ENCODE measurements at regions not wholly inside any gene's neighbourhood (a gene's known extent, or its start where the extent isn't known, plus 50 kb on each side); places are given as distances from the start of the nearest gene placed in this dataset.

GRCh38 chr10:78846071-78846470 is 222.7 kb upstream of the ZMIZ1 start:
- no peak for DNase-seq (ENCODE audit: extremely low read depth, low read depth, low spot score)

GRCh38 chr10:78846760-78847159 is 222.0 kb upstream of the ZMIZ1 start:
- DNase-seq (ENCODE audit: extremely low read depth, low read depth, low spot score): no peak

- no peak for DNase-seq (ENCODE audit: extremely low read depth, low read depth, low spot score)
Observed at GRCh38 chr10:78847485-78847884, 221.3 kb upstream of the ZMIZ1 start.

GRCh38 chr10:78849115-78849514 is 219.7 kb upstream of the ZMIZ1 start:
- no peak for DNase-seq (ENCODE audit: extremely low read depth, low read depth, low spot score)

DNA sequence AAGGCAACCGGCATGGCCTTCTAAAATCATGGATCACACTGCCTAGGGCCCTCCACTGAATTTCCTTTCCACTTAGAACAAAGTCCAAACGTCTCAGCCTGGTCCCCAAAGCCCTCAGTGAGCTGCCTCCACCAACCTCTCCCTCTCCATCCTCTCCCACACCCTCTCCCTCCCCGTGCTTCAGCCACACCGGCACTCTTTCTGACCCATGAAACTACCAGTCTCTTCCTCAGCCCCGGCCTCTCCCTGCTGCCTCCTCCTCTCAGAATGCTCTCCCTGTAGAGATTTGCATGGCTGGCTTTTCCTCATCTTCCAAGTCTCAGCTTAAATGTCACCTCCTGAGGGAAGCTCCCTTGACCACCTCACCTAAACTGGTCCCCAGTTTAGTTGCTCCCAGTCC is 219.0 kb upstream of the ZMIZ1 start:
- no peak for DNase-seq (ENCODE audit: extremely low read depth, low read depth, low spot score)

DNA sequence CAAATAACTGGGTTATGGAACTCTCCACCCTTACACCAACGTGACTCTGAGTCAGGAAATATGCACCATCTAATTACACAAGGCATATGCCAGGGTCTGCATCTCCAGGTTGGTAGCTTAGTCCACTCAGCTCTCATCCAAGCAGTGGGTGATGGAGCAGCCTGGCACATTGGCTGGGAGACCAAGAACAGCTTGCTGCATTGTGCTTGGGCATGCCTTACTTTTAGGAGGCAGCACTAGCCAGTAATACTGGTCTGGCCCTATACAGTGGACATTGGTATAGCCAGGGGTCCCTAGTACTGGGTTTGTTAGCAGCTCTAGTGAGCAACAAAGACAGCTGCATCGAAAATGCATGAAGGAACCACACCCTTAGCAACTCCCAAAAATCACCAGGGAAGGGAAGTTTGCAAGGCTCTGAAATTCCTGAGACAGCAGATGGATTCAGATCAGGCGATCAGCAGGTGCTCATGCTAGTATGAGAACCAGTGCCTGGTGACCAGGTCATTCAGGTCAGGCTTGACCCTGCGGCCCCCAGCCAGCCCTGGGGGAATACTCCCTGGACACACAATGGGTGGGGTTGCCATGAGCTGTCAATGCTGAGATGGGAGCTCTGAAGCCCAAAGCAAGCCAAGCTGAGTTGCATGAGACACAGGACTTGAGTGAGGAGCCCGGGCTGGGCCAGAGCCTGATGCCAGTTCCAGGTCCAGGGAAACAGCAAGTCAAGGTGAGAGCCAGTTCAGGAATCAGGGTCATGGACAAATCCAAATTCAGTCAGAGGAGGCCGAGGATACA is 217.9 kb upstream of the ZMIZ1 start:
- no peak for DNase-seq (ENCODE audit: extremely low read depth, low read depth, low spot score)

GRCh38 chr10:78851647-78852046 is 217.1 kb upstream of the ZMIZ1 start:
- DNase-seq (ENCODE audit: extremely low read depth, low read depth, low spot score): no peak

DNA sequence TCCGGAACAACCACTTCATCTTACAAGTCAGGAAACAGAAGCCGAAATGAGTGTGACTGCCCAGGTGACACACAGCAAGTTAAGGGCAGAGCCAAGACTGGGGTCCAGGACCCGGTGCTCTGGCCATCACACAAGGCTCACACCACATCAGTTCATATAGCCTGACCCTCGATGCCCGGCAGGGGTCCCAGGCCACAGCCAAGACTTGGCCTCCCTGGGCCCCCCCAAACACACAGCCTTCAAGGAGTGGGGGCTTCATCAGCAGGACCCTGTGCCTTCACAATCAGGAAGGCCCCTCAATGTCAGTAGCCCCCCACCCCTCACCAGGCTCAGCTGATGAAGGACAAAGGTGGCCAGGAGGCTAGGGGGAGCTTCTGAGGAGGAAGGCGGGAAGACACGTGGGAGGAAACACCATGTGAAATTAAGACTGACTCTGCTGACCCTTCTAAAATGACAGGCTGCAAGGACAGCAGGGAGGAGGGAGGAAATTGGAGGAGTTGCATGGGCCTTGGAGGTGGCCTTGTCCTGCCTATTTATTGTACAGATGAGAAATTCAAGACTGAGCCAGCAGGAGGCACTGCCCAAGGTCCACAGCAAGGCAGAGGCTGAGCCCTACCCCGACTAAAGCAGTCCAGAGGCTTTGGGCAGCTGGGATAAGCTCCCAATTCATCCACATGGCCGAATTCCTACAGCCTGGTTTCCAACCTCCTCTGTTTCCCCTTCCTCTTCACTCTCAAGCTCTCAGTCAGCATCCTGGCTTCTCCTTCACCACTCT is 216.1 kb upstream of the ZMIZ1 start:
- DNase-seq (ENCODE audit: extremely low read depth, low read depth, low spot score): peak; percentile 3

GRCh38 chr10:78853864-78854263 is 214.9 kb upstream of the ZMIZ1 start:
- no peak for DNase-seq (ENCODE audit: extremely low read depth, low read depth, low spot score)

GRCh38 chr10:78856421-78856820 is 212.3 kb upstream of the ZMIZ1 start:
- no peak for DNase-seq (ENCODE audit: extremely low read depth, low read depth, low spot score)

GRCh38 chr10:78857193-78857592 is 211.6 kb upstream of the ZMIZ1 start:
- DNase-seq (ENCODE audit: extremely low read depth, low read depth, low spot score): no peak

- no peak for DNase-seq (ENCODE audit: extremely low read depth, low read depth, low spot score)
Observed at GRCh38 chr10:78859266-78859665, 209.5 kb upstream of the ZMIZ1 start.

DNA sequence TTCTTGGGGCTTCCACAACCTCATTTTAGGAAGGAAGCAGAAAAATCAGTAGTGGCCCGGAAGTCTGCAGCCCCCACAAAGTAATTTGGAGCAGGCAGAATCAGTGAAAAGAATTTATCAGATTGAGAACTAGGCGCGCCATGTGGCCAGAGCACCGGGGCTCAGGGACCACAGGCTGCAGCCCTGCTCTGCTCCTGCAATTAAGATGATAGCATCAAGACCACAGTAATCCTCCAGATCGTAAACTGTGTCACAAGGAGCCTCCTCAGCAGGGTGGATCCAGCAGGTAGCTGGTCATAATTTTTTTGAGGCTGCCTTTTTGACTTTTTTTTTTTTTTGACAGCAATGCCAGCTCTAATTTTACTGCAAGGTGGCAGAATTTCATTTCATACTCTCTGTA is 209.0 kb upstream of the ZMIZ1 start:
- DNase-seq (ENCODE audit: extremely low read depth, low read depth, low spot score): no peak

- no peak for DNase-seq (ENCODE audit: extremely low read depth, low read depth, low spot score)
Observed at GRCh38 chr10:78860260-78860914, 208.4 kb upstream of the ZMIZ1 start.

- DNase-seq (ENCODE audit: extremely low read depth, low read depth, low spot score): no peak
Observed at GRCh38 chr10:78861529-78862327, 207.0 kb upstream of the ZMIZ1 start.

- DNase-seq (ENCODE audit: extremely low read depth, low read depth, low spot score): no peak
Observed at GRCh38 chr10:78862328-78862640, 206.5 kb upstream of the ZMIZ1 start.

DNA sequence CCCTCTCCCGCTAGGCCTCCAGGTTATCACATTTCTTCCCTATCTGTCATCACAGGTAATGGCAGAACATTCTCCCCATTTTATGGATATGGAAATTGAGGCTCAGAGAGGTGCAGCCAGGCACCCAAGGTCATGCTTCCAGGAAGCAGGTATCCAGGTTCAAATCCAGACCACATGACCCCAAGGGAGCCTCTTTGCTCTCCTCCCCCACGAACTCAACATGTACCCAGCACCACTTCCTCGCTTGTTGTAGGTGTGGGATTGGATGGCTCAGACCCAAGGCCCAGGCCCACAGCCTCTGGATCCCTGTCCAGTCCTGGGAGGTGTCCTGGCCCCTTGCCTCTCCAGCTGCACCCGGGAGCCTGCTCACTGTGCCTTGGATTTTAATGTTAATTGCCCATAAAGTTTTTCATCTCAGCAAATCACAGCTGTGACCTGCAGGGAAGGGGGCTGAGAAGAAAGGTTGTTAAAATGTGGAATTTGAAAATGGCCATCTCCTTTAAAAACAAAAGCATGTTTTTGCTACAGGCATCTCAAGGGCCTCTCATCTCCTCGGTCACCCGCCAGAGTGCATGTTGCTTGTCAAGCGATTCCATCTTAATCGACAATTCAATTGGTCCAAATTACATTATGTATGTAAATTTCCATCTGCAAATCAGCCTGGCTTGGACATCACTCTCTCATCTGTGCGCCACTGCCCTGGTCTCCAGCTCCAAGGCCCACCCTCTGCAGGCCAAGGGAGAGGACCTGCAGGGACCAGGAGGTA is 205.4 kb upstream of the ZMIZ1 start:
- no peak for DNase-seq (ENCODE audit: extremely low read depth, low read depth, low spot score)

- DNase-seq (ENCODE audit: extremely low read depth, low read depth, low spot score): no peak
Observed at GRCh38 chr10:78863906-78864239, 204.9 kb upstream of the ZMIZ1 start.

- DNase-seq (ENCODE audit: extremely low read depth, low read depth, low spot score): no peak
Observed at GRCh38 chr10:78864761-78865537, 203.8 kb upstream of the ZMIZ1 start.

DNA sequence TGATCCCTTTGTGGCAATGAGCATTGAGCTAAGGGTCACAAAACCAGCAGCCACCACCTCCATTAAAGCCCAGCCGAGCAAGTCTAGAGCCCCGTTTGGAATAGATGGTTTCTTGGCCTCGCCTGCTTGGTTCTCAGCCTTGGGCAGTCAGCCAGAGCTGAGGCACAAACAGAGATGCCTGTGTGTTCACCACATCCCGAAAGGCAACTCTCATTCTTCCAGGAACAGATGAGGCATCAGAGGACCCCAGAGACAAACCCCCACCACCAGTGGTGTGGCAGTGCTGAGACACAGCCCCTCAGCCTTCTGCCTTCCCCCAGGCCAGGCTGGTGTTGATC is 203.3 kb upstream of the ZMIZ1 start:
- no peak for DNase-seq (ENCODE audit: extremely low read depth, low read depth, low spot score)
